ENCODE measurements at regions not wholly inside any gene's neighbourhood (a gene's known extent, or its start where the extent isn't known, plus 50 kb on each side); places are given as distances from the start of the nearest gene placed in this dataset.
"Not testable (repeated sequence)": the region's sequence is repeated elsewhere in the genome, so short reads cannot be mapped to it uniquely, and the experiment has no call there.

DNA sequence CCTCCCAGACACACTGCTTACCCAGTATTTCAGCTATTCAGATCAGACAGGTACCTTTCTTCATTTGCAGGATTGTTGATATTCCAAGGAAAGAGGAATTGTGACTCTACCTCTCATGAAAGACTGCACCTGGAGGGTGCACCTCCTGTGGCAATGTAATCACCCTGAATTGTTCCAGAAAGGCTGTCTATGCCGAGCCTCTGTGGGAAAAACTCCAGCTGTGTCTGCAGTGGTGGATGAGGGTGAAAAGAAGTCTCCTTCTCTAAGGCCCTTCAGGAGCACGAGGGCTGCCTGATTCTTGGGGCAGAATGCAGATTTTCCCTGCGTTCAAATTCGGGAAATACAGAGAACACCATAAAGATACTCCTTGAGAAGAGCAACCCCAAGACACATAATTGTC lies 108.2 kb upstream of the ADAMTS3 start:
- DNase-seq (ENCODE audit: low read depth), result no peak

DNA sequence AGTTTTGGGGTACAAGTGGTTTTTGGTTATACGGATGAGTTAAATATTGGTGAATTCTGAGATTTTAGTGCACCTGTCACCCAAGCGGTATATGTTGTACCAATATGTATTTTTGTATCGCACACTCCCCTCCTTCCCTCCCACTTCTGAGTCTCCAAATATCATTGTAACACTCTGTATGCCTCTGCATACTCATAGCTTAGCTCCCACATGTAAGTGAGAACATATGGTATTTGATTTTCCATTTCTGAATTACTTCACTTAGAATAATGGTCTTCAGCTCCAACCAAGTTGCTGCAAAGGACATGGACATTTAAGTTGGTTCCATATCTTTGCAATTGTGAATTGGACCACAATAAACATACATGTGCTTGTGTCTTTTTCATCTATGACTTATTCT lies 103.0 kb upstream of the ADAMTS3 start:
- no peak for DNase-seq (ENCODE audit: low read depth)

DNA sequence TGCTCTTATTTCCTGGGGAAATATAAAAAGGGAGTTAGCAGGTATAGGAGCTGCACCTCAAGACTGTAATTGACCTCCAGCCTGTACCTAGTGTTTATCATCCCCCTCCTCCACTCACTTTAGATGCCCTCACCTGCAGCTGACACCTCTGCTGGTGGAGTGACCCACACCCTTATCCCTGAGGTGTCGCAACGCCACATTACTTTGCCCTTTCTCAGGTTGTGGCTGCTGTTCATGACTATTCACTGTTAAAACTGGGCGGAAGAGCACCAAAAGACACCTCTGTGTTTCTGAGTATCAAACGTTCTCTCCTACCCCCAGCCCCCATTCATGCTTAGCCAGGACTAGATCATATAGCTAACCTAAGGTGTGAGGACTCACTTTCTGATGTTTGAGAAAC lies 101.5 kb upstream of the ADAMTS3 start:
- no peak for DNase-seq (ENCODE audit: low read depth)

DNA sequence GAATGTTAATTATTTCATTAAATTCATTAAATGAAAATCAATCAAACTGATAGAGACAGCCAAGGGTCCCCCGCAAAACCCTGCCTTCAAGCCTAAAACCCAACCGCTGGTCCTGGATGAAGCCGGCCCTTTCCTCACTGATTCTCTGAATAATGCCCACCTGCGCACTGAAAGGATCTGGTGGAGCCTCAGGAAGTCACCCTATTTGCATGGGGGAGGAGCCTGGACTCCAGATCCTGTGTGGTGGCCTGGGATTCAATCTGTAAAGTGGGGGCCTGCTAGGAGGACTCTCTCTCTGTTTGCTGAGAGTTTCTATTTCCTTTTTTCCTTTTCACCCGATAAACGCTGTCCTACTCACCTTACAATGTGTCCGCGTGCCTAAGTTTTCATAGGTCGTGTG lies 97.9 kb upstream of the ADAMTS3 start:
- DNase-seq (ENCODE audit: low read depth), result no peak

DNA sequence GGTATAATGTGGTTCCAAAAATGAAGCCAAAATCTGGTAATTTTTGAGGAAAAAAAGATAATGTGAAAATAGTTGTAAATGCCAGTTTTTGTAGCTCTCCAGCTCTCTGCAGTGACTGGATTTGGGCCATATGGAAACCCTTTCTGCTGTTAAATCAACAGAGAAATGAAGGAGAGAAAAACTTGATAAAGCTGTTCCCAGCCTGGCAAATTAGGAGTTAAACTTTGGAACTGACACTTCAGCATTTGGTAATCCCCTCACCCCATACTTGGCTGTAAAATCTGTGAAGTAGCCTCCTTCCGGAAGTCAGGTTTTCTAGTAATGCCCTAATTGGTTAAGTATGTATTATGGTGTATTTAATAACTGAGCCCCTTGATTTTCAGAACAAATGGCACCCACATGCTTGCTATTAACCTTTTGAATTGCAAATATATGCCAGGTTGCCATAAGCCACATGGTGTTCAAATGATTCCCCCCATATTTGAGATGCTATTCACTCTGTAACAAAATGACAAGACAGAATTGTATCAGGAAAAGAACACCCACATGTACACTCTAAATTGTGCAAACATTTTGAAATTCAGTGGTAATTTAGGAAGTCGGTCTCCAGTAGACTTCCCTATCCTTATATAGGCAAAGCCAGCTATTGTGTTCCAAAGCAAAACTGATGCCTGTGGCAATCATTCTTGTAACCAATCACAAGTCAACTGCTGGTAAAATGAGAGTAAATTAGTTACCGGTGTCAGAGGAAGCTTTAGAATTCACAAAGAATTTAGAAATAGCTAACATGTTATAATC lies 96.3 kb upstream of the ADAMTS3 start:
- DNase-seq (ENCODE audit: low read depth), result no peak

DNA sequence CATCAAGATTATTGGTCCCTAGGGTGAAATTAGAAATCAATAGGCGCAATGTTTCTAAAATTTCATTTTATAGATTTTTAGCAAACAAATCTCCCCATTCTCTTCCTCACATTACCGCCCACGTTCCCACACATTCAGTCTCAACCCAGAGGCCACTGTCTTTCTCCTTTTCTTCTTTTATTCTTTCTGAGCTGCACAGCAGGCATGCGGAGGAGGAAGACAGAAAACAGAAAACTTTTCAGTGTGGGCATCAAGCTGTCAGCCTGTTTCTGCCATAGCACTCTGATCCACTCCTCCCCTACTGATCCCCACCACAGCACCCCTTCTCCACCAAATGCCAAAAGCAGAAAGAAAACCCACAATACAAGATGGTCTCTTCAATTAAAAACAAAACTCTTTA lies 94.8 kb upstream of the ADAMTS3 start:
- DNase-seq (ENCODE audit: low read depth), result no peak

DNA sequence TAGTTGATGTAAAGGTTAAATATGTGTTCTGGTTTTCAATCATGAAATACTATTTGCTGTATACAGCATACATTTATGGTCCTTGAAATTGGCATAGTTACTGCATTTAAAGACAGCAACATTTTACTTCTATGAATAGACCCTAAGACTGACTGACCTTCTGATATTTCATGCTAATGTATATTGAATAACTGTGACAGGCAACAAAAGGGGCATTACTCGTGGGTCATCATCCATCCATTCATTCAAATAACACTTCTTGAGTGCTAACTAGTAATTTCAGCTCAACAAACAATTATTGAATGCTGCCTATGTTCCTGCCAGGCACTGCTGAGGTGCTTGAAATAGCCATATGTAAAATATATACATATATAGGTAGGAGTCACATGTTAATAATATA lies 92.8 kb upstream of the ADAMTS3 start:
- no peak for DNase-seq (ENCODE audit: low read depth)

DNA sequence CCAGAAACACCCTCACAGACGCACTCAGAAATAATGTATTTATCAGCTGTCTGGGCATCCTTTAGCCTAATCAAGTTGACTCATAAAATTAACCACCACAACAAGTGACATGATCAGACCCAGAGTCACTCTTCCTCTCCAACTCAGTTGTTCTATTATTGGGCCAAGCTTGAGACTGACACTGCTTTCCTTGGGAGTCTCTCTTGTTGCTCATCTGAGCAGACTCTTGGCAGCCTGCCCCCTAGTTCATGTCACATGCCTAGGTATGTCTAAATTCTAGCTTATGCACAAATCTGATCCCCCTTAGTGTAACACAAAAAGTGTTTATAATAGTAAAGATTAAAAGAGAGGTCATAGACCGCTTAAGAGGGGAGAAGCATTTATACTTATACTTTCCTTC lies 72.6 kb upstream of the ADAMTS3 start:
- no peak for DNase-seq (ENCODE audit: low read depth)

DNA sequence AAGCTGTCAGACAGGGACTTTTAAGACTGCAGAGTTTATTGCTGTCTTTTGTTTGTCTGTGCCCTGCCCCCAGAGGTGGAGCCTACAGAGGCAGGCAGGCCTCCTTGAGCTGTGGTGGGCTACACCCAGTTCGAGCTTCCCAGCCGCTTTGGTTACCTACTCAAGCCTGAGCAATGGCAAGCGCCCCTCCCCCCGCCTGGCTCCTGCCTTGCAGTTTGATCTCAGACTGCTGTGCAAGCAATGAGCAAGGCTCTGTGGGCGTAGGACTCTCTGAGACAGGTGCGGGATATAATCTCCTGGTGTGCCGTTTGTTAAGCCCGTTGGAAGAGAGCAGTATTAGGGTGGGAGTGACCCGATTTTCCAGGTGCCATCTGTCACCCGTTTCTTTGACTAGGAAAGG lies 67.8 kb upstream of the ADAMTS3 start:
- not testable (repeated sequence) for DNase-seq (ENCODE audit: low read depth)

DNA sequence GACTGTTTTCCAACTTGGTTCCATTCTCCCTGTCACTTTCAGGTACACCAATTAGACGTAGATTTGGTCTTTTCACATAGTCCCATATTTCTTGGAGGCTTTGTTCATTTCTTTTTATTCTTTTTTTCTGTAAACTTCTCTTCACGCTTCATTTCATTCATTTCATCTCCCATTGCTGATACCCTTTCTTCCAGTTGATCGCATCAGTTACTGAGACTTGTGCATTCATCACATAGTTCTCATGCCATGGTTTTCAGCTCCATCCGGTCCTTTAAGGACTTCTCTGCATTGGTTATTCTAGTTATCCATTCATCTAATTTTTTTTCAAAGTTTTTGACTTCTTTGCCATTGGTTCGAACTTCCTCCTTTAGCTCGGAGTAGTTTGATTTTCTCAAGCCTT lies 66.9 kb upstream of the ADAMTS3 start:
- DNase-seq (ENCODE audit: low read depth), result not testable (repeated sequence)

DNA sequence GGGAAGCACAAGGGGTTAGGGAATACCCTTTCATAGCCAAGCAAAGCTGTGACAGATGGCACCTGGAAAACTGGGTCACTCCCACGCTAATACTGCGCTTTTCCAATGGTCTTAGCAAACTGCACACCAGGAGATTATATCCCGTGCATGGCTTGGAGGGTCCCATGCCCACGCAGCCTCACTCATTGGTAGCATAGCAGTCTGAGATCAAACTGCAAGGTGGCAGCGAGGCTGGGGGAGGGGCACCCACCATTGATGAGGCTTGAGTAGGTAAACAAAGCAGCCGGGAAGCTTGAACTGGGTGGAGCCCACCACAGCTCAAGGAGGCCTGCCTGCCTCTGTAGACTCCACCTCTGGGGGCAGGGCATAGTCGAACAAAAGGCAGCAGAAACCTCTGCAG lies 63.2 kb upstream of the ADAMTS3 start:
- not testable (repeated sequence) for DNase-seq (ENCODE audit: low read depth)

DNA sequence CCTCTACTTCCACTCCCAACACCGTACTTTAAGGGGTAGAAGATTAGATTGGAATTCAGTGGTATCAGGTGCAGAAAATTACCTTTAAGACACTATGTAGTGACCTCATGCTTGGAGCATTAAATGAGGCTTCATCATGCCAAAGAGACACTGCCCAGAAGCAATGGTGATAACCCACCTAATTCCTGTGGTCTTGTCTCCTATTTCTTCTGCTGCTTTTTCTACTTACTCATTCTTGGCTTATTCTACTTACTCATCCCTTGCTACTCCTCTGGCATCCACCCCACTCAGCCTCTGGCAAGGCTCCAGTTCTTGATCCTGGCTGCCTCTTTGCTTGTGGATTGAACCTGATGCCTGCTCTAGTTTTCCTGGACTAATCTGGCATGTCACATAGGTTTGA lies 62.3 kb upstream of the ADAMTS3 start:
- no peak for DNase-seq (ENCODE audit: low read depth)

DNA sequence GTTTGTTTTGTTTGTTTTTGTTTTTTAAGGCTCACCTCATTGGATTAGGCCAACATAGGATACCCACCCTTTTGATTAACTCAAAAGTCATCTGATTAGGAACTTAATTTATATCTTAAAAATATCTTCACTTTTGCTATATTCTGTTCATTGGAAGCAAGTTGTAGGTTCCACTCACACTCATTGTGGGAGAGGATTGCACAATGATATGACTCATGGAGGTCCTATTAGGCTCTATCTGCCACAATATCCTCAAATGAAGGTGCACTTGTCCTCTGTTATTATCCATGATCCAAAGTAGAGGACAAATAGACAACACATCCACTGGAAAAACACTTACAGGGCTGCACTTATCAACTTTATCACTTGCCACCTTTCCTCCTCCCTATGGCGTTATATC lies 60.5 kb upstream of the ADAMTS3 start:
- no peak for DNase-seq (ENCODE audit: low read depth)

DNA sequence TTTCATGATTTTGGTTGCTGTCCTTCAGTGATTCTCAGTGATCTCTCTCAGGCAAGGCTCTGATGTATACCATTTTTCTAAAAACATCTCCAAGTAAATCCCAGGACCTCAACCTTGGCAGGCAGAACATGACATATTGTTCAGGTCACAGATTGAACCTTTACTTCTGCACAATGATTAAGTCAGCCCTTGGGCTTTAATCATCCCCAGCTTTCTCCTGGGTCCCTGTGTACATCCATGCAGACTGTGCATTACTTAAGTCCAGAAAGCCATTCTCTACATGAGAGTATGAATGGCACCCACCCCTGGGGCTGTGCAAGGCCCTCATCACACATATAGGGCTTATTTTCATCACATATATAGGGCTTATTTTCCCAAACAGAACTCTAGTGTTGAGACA lies 58.7 kb upstream of the ADAMTS3 start:
- no peak for DNase-seq (ENCODE audit: low read depth)
